ENCODE measurements at regions not wholly inside any gene's neighbourhood (a gene's known extent, or its start where the extent isn't known, plus 50 kb on each side); places are given as distances from the start of the nearest gene placed in this dataset.
"Not testable (repeated sequence)": the region's sequence is repeated elsewhere in the genome, so short reads cannot be mapped to it uniquely, and the experiment has no call there.

- H3K4me1 ChIP-seq (ENCODE audit: low read depth) = no peaks in the 10 kb centered on the region
- DNase-seq (no peak), ATAC-seq (peak; percentile 32)
- H3K36me3 ChIP-seq (ENCODE audit: low read depth) = no peaks in the 10 kb centered on the region
- H3K9me3 ChIP-seq = peaks cover 4% of the 10 kb centered on the region
- TF ChIP-seq, protein P1, sequence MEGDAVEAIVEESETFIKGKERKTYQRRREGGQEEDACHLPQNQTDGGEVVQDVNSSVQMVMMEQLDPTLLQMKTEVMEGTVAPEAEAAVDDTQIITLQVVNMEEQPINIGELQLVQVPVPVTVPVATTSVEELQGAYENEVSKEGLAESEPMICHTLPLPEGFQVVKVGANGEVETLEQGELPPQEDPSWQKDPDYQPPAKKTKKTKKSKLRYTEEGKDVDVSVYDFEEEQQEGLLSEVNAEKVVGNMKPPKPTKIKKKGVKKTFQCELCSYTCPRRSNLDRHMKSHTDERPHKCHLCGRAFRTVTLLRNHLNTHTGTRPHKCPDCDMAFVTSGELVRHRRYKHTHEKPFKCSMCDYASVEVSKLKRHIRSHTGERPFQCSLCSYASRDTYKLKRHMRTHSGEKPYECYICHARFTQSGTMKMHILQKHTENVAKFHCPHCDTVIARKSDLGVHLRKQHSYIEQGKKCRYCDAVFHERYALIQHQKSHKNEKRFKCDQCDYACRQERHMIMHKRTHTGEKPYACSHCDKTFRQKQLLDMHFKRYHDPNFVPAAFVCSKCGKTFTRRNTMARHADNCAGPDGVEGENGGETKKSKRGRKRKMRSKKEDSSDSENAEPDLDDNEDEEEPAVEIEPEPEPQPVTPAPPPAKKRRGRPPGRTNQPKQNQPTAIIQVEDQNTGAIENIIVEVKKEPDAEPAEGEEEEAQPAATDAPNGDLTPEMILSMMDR (IDR thresholded peaks at IDR 0.05) = no peak
- intact Hi-C loops (cut with DNase I, micrococcal nuclease) = no loop called here
- H3K4me3 ChIP-seq = no peak overlapping the region
Observed at GRCh38 chr1:109838838-109839240, 71.8 kb upstream of the CSF1 start.

GRCh38 chr1:109837852-109838570 is 72.6 kb upstream of the CSF1 start:
- DNase-seq (no peak), ATAC-seq (no peak)
- Histone ChIP-seq H3K9me3 (peaks cover 4% of the 10 kb centered on the region), H3K4me1 (ENCODE audit: low read depth) (no peaks in the 10 kb centered on the region), H3K36me3 (ENCODE audit: low read depth) (no peaks in the 10 kb centered on the region), H3K4me3 (no peak overlapping the region)
- TF ChIP-seq, protein P1 (IDR thresholded peaks at IDR 0.05) = no peak
- intact Hi-C loops (cut with DNase I, micrococcal nuclease) = no loop called here

GRCh38 chr1:109835645-109836044 is 71.9 kb upstream of the EPS8L3 start:
- ATAC-seq; H3K4me3 ChIP-seq; DNase-seq; intact Hi-C loops (cut with DNase I, micrococcal nuclease); H3K9me3 ChIP-seq; H3K36me3 ChIP-seq (ENCODE audit: low read depth); H3K4me1 ChIP-seq (ENCODE audit: low read depth): not testable (repeated sequence)

GRCh38 chr1:109834951-109835350 is 71.2 kb upstream of the EPS8L3 start:
- DNase-seq = no peak
- intact Hi-C loops (cut with DNase I, micrococcal nuclease) = no loop called here
- no peaks in the 10 kb centered on the region for H3K4me1 ChIP-seq (ENCODE audit: low read depth)
- ATAC-seq = no peak
- TF ChIP-seq, protein P1 (IDR thresholded peaks at IDR 0.05) = no peak
- H3K9me3 ChIP-seq = peaks cover 4% of the 10 kb centered on the region
- no peak overlapping the region for H3K4me3 ChIP-seq
- H3K36me3 ChIP-seq (ENCODE audit: low read depth) = no peaks in the 10 kb centered on the region

DNA sequence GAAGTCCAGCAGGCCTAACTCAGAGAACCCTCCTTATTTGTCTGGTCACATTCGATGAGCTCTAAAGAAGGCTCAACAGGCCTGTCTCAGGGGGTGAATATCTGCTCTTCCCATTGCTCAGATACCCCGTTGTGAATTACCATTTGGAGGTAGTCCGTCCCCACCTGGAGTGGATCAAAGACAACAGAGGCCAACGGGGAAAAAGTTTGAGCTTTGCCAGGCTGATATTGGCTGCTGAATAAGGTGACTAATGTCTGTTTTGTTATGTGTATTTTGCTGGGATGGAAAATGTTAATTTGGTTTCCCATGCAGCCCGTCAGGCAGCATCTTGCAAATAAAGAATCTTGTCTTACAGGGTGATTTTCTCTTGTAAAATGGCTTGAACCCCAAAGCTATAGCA is 69.2 kb upstream of the EPS8L3 start:
- peaks cover 4% of the 10 kb centered on the region for H3K9me3 ChIP-seq
- H3K4me3 ChIP-seq = no peak overlapping the region
- no peaks in the 10 kb centered on the region for H3K4me1 ChIP-seq (ENCODE audit: low read depth)
- DNase-seq (no peak), ATAC-seq (no peak)
- intact Hi-C loops (cut with DNase I, micrococcal nuclease) = no loop called here
- TF ChIP-seq, protein P1 (IDR thresholded peaks at IDR 0.05) = no peak
- no peaks in the 10 kb centered on the region for H3K36me3 ChIP-seq (ENCODE audit: low read depth)

- intact Hi-C loops (cut with DNase I, micrococcal nuclease) = no loop called here
- Histone ChIP-seq H3K36me3 (ENCODE audit: low read depth) (no peaks in the 10 kb centered on the region), H3K4me3 (no peak overlapping the region), H3K9me3 (no peaks in the 10 kb centered on the region), H3K4me1 (ENCODE audit: low read depth) (no peaks in the 10 kb centered on the region)
- no peak for DNase-seq
- no peak for ATAC-seq
- TF ChIP-seq, protein P1 (IDR thresholded peaks at IDR 0.05) = no peak
Observed at GRCh38 chr1:109828756-109829505, 65.2 kb upstream of the EPS8L3 start.
